H1 (cell line): ENCODE measurements at regions not wholly inside any gene's neighbourhood (a gene's known extent, or its start where the extent isn't known, plus 50 kb on each side); places are given as distances from the start of the nearest gene placed in this dataset.
"Not testable (repeated sequence)": the region's sequence is repeated elsewhere in the genome, so short reads cannot be mapped to it uniquely, and the experiment has no call there.

Experiments
- CTCF ChIA-PET: fragments of 300-600 bp; sonication (Branson Sonifier 250); formaldehyde crosslinking; loops from one replicate; lab custom pipeline; 2021; ENCODE audit not compliant: partially characterized antibody; lab: Charles Lee
- POLR2A ChIA-PET: fragments of 300-600 bp; sonication (Branson Sonifier 250); formaldehyde crosslinking; loops from one replicate; lab custom pipeline; 2021; ENCODE audit warnings: inconsistent platforms; ENCODE audit not compliant: partially characterized antibody; lab: Charles Lee
- DNase-seq, 2 experiments: peaks; one replicate each; pipeline versions ENCODE4 v3.0.0 to v3.0.0-alpha.2; 2010 to 2022; ENCODE audit warnings: low spot score in 2 of 2, low read depth in 1 of 2, mixed read lengths in 1 of 2
- FAIRE-seq: peaks from 2 replicates; lab custom pipeline; 2011; peaks lifted over from hg19 to GRCh38; lab: Jason Lieb, UNC
- H2AFZ ChIP-seq: 2 replicates; pipeline ENCODE4 v1.8.1; 2012; ENCODE audit warnings: low read length, inconsistent platforms
- H2AK5ac ChIP-seq: 2 replicates; pipeline ENCODE4 v1.6.1; 2013; ENCODE audit warnings: low read depth, low read length
- H2BK120ac ChIP-seq: replicated peaks from 2 replicates; pipeline ENCODE3; 2013; ENCODE audit warnings: low read depth, low read length, inconsistent platforms
- H2BK12ac ChIP-seq: 2 replicates; pipeline ENCODE4 v1.6.1; 2013; ENCODE audit warnings: low read depth, low read length
- H2BK15ac ChIP-seq: 2 replicates; pipeline ENCODE4 v1.6.1; 2013; ENCODE audit warnings: low read length
- H2BK20ac ChIP-seq: 2 replicates; pipeline ENCODE4 v1.6.1; 2013; ENCODE audit warnings: low read length
- H2BK5ac ChIP-seq: 2 replicates; pipeline ENCODE4 v1.6.1; 2013; ENCODE audit warnings: low read depth, low read length
- H3K14ac ChIP-seq: 2 replicates; pipeline ENCODE4 v1.6.1; 2013; ENCODE audit warnings: inconsistent platforms; ENCODE audit not compliant: insufficient read length
- H3K18ac ChIP-seq: 2 replicates; pipeline ENCODE4 v1.6.1; 2013; ENCODE audit warnings: low read length; ENCODE audit errors: extremely low read depth
- H3K23ac ChIP-seq: 2 replicates; pipeline ENCODE4 v1.6.1; 2013; ENCODE audit warnings: inconsistent platforms; ENCODE audit not compliant: insufficient read length
- H3K23me2 ChIP-seq: 2 replicates; pipeline ENCODE4 v1.6.1; 2013; ENCODE audit warnings: low read depth, low read length
- H3K27ac ChIP-seq: 2 replicates; pipeline ENCODE4 v1.6.1; 2011; ENCODE audit warnings: low read depth, low read length, inconsistent platforms
- H3K27me3 ChIP-seq, 4 experiments: replicated peaks in 1 of 4; 1 replicate in 1 of 4; 2 replicates in 3 of 4; pipeline versions ENCODE4 v1.6.1 to v1.8.1; 2011 to 2013; ENCODE audit warnings: low read length in 3 of 4, mild to moderate bottlenecking in 3 of 4, inconsistent platforms in 2 of 4, mixed read lengths in 2 of 4, moderate library complexity in 1 of 4; ENCODE audit not compliant: control insufficient read depth in 3 of 4, insufficient read depth in 3 of 4; ENCODE audit errors: extremely low read depth in 1 of 4
- H3K36me3 ChIP-seq, 4 experiments: 2 replicates each; pipeline versions ENCODE4 v1.6.1 to v1.8.1; 2011 to 2013; ENCODE audit warnings: mild to moderate bottlenecking in 4 of 4, low read length in 3 of 4, moderate library complexity in 2 of 4, control low read depth in 1 of 4, inconsistent platforms in 1 of 4; ENCODE audit not compliant: insufficient read depth in 4 of 4, control insufficient read depth in 2 of 4
- H3K4ac ChIP-seq: replicated peaks from 2 replicates; pipeline ENCODE3; 2013; ENCODE audit warnings: low read length, low read depth, mixed read lengths, inconsistent platforms; ENCODE audit not compliant: insufficient read length
- H3K4me1 ChIP-seq, 4 experiments: replicated peaks in 1 of 4; 1 replicate in 1 of 4; 2 replicates in 3 of 4; pipeline versions ENCODE4 v1.6.1 to v1.8.1; 2011 to 2013; ENCODE audit warnings: low read length in 3 of 4, inconsistent platforms in 2 of 4, mixed read lengths in 1 of 4; ENCODE audit not compliant: insufficient read depth in 4 of 4, control insufficient read depth in 3 of 4
- H3K4me2 ChIP-seq, 2 experiments: 2 replicates each; pipeline versions ENCODE4 v1.6.1 to v1.8.1; 2011 to 2013; ENCODE audit warnings: low read depth in 2 of 2, low read length in 2 of 2, control low read depth in 1 of 2, inconsistent platforms in 1 of 2, mild to moderate bottlenecking in 1 of 2; ENCODE audit not compliant: insufficient read depth in 1 of 2
- H3K4me3 ChIP-seq, 4 experiments: fragments of 200-600, 300-600 bp in 1 of 4; sonication (generic), shearing (Covaris generic), sonication (Bioruptor Twin) in 1 of 4; 2 replicates each; pipeline versions ENCODE4 v1.5.1 to v1.8.1; 2011 to 2016; ENCODE audit warnings: low read length in 4 of 4, low read depth in 3 of 4, control low read depth in 2 of 4, inconsistent platforms in 2 of 4, mild to moderate bottlenecking in 2 of 4, mixed read lengths in 1 of 4, moderate library complexity in 1 of 4; ENCODE audit not compliant: insufficient read depth in 2 of 4; ENCODE audit errors: extremely low read depth in 1 of 4
- H3K56ac ChIP-seq: replicated peaks from 2 replicates; pipeline ENCODE3; 2013; ENCODE audit warnings: low read depth, mild to moderate bottlenecking, mixed read lengths, low read length, inconsistent platforms; ENCODE audit not compliant: insufficient read length
- H3K79me1 ChIP-seq: 2 replicates; pipeline ENCODE4 v1.6.1; 2013; ENCODE audit warnings: low read depth, low read length, control low read depth
- H3K79me2 ChIP-seq, 2 experiments: 2 replicates each; pipeline versions ENCODE4 v1.6.1 to v1.8.1; 2012 to 2013; ENCODE audit warnings: low read length in 2 of 2, mild to moderate bottlenecking in 2 of 2, inconsistent platforms in 1 of 2; ENCODE audit not compliant: insufficient read depth in 2 of 2, control insufficient read depth in 1 of 2
- H3K9ac ChIP-seq, 4 experiments: replicated peaks in 1 of 4; 1 replicate in 1 of 4; 2 replicates in 3 of 4; pipeline versions ENCODE4 v1.6.1 to v1.8.1; 2011 to 2013; ENCODE audit warnings: low read depth in 3 of 4, low read length in 3 of 4, control low read depth in 2 of 4, mild to moderate bottlenecking in 2 of 4, moderate library complexity in 2 of 4, inconsistent platforms in 1 of 4; ENCODE audit errors: extremely low read depth in 1 of 4
- H3K9me3 ChIP-seq, 2 experiments: 2 replicates each; pipeline versions ENCODE4 v1.6.1 to v1.8.1; 2012 to 2013; ENCODE audit warnings: mild to moderate bottlenecking in 2 of 2, moderate library complexity in 2 of 2, control low read depth in 1 of 2, inconsistent platforms in 1 of 2, low read depth in 1 of 2, low read length in 1 of 2, mixed read lengths in 1 of 2; ENCODE audit not compliant: insufficient read depth in 2 of 2
- H4K20me1 ChIP-seq, 2 experiments: replicated peaks in 1 of 2; 2 replicates each; pipeline versions ENCODE3 to v1.8.1; 2011 to 2013; ENCODE audit warnings: inconsistent platforms in 2 of 2, low read length in 2 of 2, mild to moderate bottlenecking in 1 of 2; ENCODE audit not compliant: insufficient read depth in 2 of 2, control insufficient read depth in 1 of 2
- H4K5ac ChIP-seq: 2 replicates; pipeline ENCODE4 v1.6.1; 2013; ENCODE audit warnings: low read length, low read depth, mixed read lengths, inconsistent platforms; ENCODE audit not compliant: insufficient read length
- H4K8ac ChIP-seq: 2 replicates; pipeline ENCODE4 v1.8.0; 2013; ENCODE audit warnings: mild to moderate bottlenecking, moderate library complexity, low read length, inconsistent platforms; ENCODE audit not compliant: insufficient read depth; ENCODE audit errors: extremely low read depth
- H4K91ac ChIP-seq: replicated peaks from 2 replicates; pipeline ENCODE3; 2013; ENCODE audit warnings: low read length, mixed read lengths, inconsistent platforms; ENCODE audit not compliant: insufficient read length
- WGBS, 2 experiments: shearing (Covaris generic) in 1 of 2; methylation state at CpG; one replicate each; pipeline versions ENCODE4 v1.1.6 to v1.1.7; 2013 to 2015; ENCODE audit warnings: low lambda C conversion rate in 2 of 2, mixed read lengths in 2 of 2, inconsistent platforms in 1 of 2, low coverage in 1 of 2, missing lambda C conversion rate in 1 of 2; ENCODE audit not compliant: insufficient replicate concordance in 2 of 2, insufficient coverage in 1 of 2, insufficient read length in 1 of 2; ENCODE audit errors: extremely low coverage in 1 of 2, missing lambda C conversion rate in 1 of 2; 5-methylcytosine and 5-hydroxymethylcytosine counted together

DNA sequence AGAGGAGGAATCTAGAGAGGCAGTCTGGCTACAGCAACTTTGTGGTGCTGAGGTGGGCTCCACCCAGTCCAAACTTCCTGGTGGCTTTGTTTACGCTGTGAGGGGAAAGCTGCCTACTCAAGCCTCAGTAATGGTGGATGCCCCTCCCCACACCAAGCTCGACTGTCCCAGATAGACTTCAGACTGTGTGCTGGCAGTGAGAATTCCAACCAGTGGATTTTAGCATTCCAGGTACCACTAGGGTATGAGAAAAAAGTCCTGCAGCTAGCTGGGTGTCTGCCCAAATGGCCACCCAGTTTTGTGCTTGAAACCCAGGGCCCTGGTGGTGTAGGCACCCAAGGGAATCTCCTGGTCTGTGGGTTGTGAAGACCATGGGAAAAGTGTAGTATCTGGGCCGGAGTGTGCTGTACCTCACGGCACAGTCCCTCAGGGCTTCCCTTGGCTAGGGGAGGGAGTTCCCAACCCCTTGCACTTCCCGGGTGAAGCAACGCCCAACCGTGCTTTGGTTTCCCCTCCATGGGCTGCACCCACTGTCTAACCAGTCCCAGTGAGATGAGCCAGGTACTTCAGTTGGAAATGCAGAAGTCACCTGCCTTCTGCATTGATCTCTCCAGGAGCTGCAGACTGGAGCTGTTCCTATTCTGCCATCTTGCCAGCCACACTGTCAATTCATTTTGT is 106.9 kb downstream of the HNMT start:
- POLR2A ChIA-PET, H3K79me2 ChIP-seq, H3K14ac ChIP-seq, H3K9me3 ChIP-seq, H4K5ac ChIP-seq, H3K36me3 ChIP-seq, H3K18ac ChIP-seq, H3K4me2 ChIP-seq, H3K4me3 ChIP-seq, H2BK120ac ChIP-seq, H3K23ac ChIP-seq, H3K23me2 ChIP-seq, H3K56ac ChIP-seq, H2BK5ac ChIP-seq, H2BK15ac ChIP-seq, H2AK5ac ChIP-seq, H2BK12ac ChIP-seq, H3K9ac ChIP-seq, H2BK20ac ChIP-seq, H4K8ac ChIP-seq, H3K4me1 ChIP-seq, H3K4ac ChIP-seq, H2AFZ ChIP-seq, H4K20me1 ChIP-seq, DNase-seq, H3K27ac ChIP-seq, H3K79me1 ChIP-seq, FAIRE-seq, H4K91ac ChIP-seq: not testable (repeated sequence)
- CTCF ChIA-PET: interaction anchor here (0.6 to 1.8 kb wide), 2 partner anchors 185 to 967 kb away, joined by 3 to 5 read pairs; no protein-coding TSS in a partner anchor
- peaks cover 11 to 34% (median 22%) of the 10 kb centered on the region in 4 experiments for H3K27me3 ChIP-seq
- WGBS, 2 experiments: 91% methylated on average over 5 of the region's 7 CpGs; no CpG with 5 or more reads in 1 of the 2 experiments
